GM12864 (cell line): ENCODE measurements at regions not wholly inside any gene's neighbourhood (a gene's known extent, or its start where the extent isn't known, plus 50 kb on each side); places are given as distances from the start of the nearest gene placed in this dataset.
"Not testable (repeated sequence)": the region's sequence is repeated elsewhere in the genome, so short reads cannot be mapped to it uniquely, and the experiment has no call there.

ENCODE experiments used
- DNase-seq: peaks from one replicate; pipeline ENCODE4 v3.0.0-alpha.2; 2011; ENCODE audit warnings: low read depth
- H3K4me3 ChIP-seq: 2 replicates; pipeline ENCODE4 v1.5.1; 2011; ENCODE audit warnings: mild to moderate bottlenecking, low read depth, low read length, control low read depth
- CTCF ChIP-seq: IDR thresholded peaks from 2 replicates; pipeline ENCODE4 v1.5.1; 2011; ENCODE audit warnings: low read depth, mild to moderate bottlenecking, moderate library complexity, low read length, control low read depth, inconsistent platforms; ENCODE audit errors: missing control alignments

- no peak overlapping the region for H3K4me3 ChIP-seq
- TF ChIP-seq CTCF, result no peak
- DNase-seq, result no peak
Observed at GRCh38 chr4:179029683-179030082, 1587.4 kb upstream of the AGA start.

DNA sequence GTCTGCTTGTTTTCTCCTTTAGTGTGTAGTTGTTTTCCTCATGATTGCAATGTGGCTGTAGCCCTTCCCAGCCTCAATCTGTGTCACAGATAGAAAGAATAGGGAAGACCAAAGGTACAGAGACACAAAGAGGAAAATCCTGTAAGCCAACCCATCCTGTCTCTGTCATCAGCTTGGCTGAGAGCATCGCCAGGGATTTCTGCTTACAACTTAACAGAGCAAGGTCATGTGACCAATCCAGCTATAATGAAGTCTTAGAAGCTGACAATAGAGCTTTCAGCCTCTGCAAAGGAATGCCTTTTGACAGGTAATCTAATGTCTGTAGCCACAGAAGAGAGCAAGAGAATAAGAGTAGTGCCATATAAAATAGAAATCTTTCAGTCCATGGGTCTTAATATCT lies 1598.0 kb upstream of the AGA start:
- no peak for DNase-seq
- H3K4me3 ChIP-seq, result no peak overlapping the region
- TF ChIP-seq CTCF, result no peak

DNA sequence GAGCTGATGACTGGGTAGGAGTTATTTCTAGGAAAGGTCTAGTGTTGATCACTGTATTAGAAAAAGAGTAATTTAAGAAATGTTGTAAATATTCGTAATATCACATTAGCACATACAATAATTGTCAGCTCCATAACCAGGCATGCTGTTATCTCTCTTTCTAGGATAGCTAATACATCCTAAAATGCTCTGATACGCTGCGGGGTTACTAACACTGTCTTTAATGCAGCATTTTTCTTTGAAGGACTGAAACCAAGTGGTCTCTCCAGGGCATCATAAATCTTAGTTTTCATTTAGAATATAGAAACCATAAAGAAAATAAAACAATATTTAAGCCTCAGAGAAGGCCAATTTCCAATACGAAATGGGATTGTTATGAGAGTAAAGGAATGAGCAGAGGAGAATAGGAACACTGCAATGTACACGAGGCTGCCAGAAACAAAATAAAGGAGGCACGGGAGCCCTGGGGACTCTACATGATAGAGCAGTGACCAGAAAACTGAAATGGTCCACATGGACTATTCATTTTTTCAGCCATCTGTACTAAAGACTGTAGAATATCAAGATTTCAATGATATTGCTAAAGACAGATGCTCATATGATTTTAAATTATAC lies 1606.7 kb upstream of the AGA start:
- no peak for TF ChIP-seq CTCF
- DNase-seq, result no peak
- H3K4me3 ChIP-seq, result no peak overlapping the region

GRCh38 chr4:179051206-179051605 lies 1609.0 kb upstream of the AGA start:
- TF ChIP-seq CTCF, result no peak
- no peak overlapping the region for H3K4me3 ChIP-seq
- DNase-seq, result no peak

DNA sequence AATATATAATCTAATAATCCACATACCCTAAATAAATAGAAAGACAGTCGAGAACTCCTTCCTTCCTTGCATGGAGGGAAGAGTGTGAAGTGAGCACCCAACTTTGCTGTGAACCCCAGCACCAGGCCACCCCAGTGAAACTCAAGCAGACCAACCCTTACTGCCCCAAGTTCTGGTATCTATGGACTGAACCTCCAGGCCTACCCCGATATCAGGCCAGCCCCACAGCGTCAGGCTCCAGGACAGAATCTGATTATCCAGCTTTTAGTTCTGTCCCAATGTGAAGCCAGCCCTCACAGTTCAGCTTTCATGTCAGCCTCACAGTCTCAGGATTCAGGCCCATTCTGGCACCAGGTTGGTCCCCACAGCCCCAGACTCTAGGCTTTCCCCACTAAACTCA lies 1617.2 kb upstream of the AGA start:
- no peak for TF ChIP-seq CTCF
- no peak for DNase-seq
- H3K4me3 ChIP-seq, result no peak overlapping the region

GRCh38 chr4:179066254-179066653 lies 1624.0 kb upstream of the AGA start:
- not testable (repeated sequence) for DNase-seq, H3K4me3 ChIP-seq

- no peak for DNase-seq
- H3K4me3 ChIP-seq, result no peak overlapping the region
- no peak for TF ChIP-seq CTCF
Observed at GRCh38 chr4:179071131-179071530, 1628.9 kb upstream of the AGA start.

DNA sequence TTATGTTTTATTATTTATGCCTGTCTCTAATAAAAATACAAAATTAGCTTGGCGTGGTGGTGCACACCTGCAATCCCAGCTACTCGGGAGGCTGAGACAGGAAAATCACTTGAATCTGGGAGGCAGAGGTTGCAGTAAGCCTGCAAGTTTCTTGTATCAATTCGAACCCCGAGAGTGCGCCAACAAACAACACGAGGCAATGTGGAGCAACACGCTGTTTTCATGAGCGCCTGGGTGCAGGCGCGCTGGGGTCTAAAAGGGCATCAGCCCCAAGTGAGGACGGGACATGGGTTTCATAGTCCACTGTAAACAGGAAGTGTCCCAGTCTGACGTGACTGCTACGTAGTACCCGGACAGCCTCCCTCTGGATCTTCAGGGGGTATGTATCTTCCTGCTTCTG lies 1634.6 kb upstream of the AGA start:
- TF ChIP-seq CTCF, result no peak
- no peak overlapping the region for H3K4me3 ChIP-seq
- no peak for DNase-seq
